Neural cell (in vitro differentiated cells): ENCODE measurements at regions not wholly inside any gene's neighbourhood (a gene's known extent, or its start where the extent isn't known, plus 50 kb on each side); places are given as distances from the start of the nearest gene placed in this dataset.

ENCODE experiments used
- H2AFZ ChIP-seq: fragments of 200-600, 300-800 bp; sonication (generic), shearing (Covaris generic); 2 replicates; pipeline ENCODE4 v1.6.0; 2014; ENCODE audit warnings: low read depth, mild to moderate bottlenecking, antibody characterized with exemption, low read length, moderate library complexity
- H3F3A ChIP-seq: fragments of 200-600 bp; shearing (Covaris generic); 2 replicates; pipeline ENCODE4 v1.6.1; 2016; ENCODE audit warnings: mild to moderate bottlenecking, moderate library complexity, mixed read lengths, antibody characterized with exemption, low read length; ENCODE audit not compliant: insufficient read depth, poor library complexity, severe bottlenecking
- H3K27ac ChIP-seq: fragments of 200-600, 300-800 bp; sonication (generic), shearing (Covaris generic); 2 replicates; pipeline ENCODE4 v1.5.1; 2014; ENCODE audit warnings: mild to moderate bottlenecking, low read length, moderate library complexity
- H3K27me3 ChIP-seq: fragments of 300-800, 200-600 bp; sonication (generic), shearing (Covaris generic); 2 replicates; pipeline ENCODE4 v1.6.0; 2014; ENCODE audit warnings: mild to moderate bottlenecking, low read depth, low read length, moderate library complexity; ENCODE audit not compliant: insufficient read depth
- H3K36me3 ChIP-seq: fragments of 300-800, 200-600 bp; sonication (generic), shearing (Covaris generic); 2 replicates; pipeline ENCODE4 v1.5.1; 2014; ENCODE audit warnings: mild to moderate bottlenecking, antibody characterized with exemption, low read length, moderate library complexity; ENCODE audit not compliant: insufficient read depth
- H3K4me2 ChIP-seq: fragments of 300-800, 200-600 bp; sonication (generic), shearing (Covaris generic); 2 replicates; pipeline ENCODE4 v1.6.0; 2014; ENCODE audit warnings: mild to moderate bottlenecking, low read length
- H3K4me3 ChIP-seq: fragments of 300-800, 200-600 bp; sonication (generic), shearing (Covaris generic); 2 replicates; pipeline ENCODE4 v1.5.1; 2014; ENCODE audit warnings: mild to moderate bottlenecking, low read length, moderate library complexity
- H3K79me2 ChIP-seq: fragments of 200-600 bp; shearing (Covaris generic); replicated peaks from 2 replicates; pipeline ENCODE4 v1.6.0; 2014; ENCODE audit warnings: mild to moderate bottlenecking, low read length, moderate library complexity; ENCODE audit not compliant: insufficient read depth
- H3K9ac ChIP-seq: fragments of 300-800, 200-600 bp; sonication (generic), shearing (Covaris generic); 2 replicates; pipeline ENCODE4 v1.6.1; 2016; ENCODE audit warnings: mild to moderate bottlenecking, low read length, mixed read lengths
- H3K9me2 ChIP-seq: fragments of 200-600 bp; shearing (Covaris generic); 2 replicates; pipeline ENCODE4 v1.6.1; 2016; ENCODE audit warnings: mild to moderate bottlenecking, low read length, mixed read lengths; ENCODE audit not compliant: insufficient read depth
- H3K9me3 ChIP-seq: fragments of 200-600, 300-800 bp; sonication (generic), shearing (Covaris generic); 2 replicates; pipeline ENCODE4 v1.6.1; 2016; ENCODE audit warnings: mild to moderate bottlenecking, mixed run types, low read length, moderate library complexity, mixed read lengths
- H4K20me1 ChIP-seq: fragments of 200-600 bp; shearing (Covaris generic); 2 replicates; pipeline ENCODE4 v1.6.1; 2016; ENCODE audit warnings: mild to moderate bottlenecking, mixed run types; ENCODE audit not compliant: insufficient read depth
- EP300 ChIP-seq: fragments of 450-650 bp; conservative IDR thresholded peaks from 2 replicates; pipeline ENCODE4 v1.6.1; 2014; ENCODE audit warnings: antibody characterized with exemption, mild to moderate bottlenecking, moderate library complexity; ENCODE audit not compliant: poor library complexity, severe bottlenecking
- EZH2 ChIP-seq: fragments of 200-600, 300-800 bp; shearing (Covaris generic), sonication (generic); IDR thresholded peaks from 2 replicates; pipeline ENCODE4 v1.6.1; 2014; ENCODE audit warnings: antibody characterized with exemption, low read length, borderline replicate concordance, mild to moderate bottlenecking; ENCODE audit not compliant: insufficient read depth, poor library complexity, severe bottlenecking
- MXI1 ChIP-seq: fragments of 450-650 bp; conservative IDR thresholded peaks from 2 replicates; pipeline ENCODE4 v1.6.1; 2014; ENCODE audit warnings: antibody characterized with exemption, mild to moderate bottlenecking; ENCODE audit not compliant: poor library complexity, severe bottlenecking
- POLR2AphosphoS5 ChIP-seq: IDR thresholded peaks from 2 replicates; pipeline ENCODE4 v1.6.1; 2012
- RAD21 ChIP-seq: fragments of 450-650 bp; conservative IDR thresholded peaks from 2 replicates; pipeline ENCODE4 v1.6.1; 2014; ENCODE audit warnings: antibody characterized with exemption, mild to moderate bottlenecking, moderate library complexity
- SMC3 ChIP-seq: fragments of 450-650 bp; conservative IDR thresholded peaks from 2 replicates; pipeline ENCODE4 v1.6.1; 2014; ENCODE audit warnings: antibody characterized with exemption, mild to moderate bottlenecking, moderate library complexity; ENCODE audit not compliant: poor library complexity
- TAF1 ChIP-seq: IDR thresholded peaks from 2 replicates; pipeline ENCODE4 v1.6.1; 2012; ENCODE audit warnings: low read depth
- TF ChIP-seq, protein P1 (sequence below): fragments of 450-650 bp; IDR thresholded peaks from 2 replicates; pipeline ENCODE4 v1.5.1; 2014; ENCODE audit warnings: antibody characterized with exemption, mild to moderate bottlenecking, moderate library complexity; ENCODE audit not compliant: poor library complexity, severe bottlenecking
- TF ChIP-seq, protein P2 (sequence below): IDR thresholded peaks from 2 replicates; pipeline ENCODE4 v1.6.1; 2012; ENCODE audit warnings: borderline replicate concordance

DNA sequence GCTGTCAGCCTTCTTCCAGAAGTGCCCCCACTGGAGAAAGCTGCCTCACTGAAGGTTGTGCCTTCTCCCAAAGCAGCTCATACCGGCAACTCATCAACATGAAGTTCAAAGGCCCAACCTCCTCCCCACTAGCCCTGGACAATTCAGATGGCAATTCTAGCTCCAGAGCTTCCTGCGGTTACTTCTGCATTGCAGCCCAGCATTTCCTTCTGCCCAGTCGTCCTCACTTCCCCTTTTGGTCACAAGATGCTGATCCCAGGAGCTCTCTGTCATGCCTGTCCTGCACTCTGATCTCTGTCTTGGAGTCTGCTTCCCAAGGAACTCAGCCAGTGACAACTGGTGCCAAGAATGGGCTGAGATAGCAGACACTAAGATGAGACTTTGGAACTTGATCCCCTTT, 178.2 kb upstream of the SOX9 start:
- Histone ChIP-seq H3K9me2 (no peaks in the 10 kb centered on the region), H3K9ac (no peak overlapping the region), H2AFZ (no peak overlapping the region), H3K4me3 (no peak overlapping the region), H3K4me2 (no peak overlapping the region), H4K20me1 (no peaks in the 10 kb centered on the region), H3K79me2 (no peaks in the 10 kb centered on the region), H3K9me3 (peaks cover 3% of the 10 kb centered on the region), H3K36me3 (no peaks in the 10 kb centered on the region), H3F3A (no peaks in the 10 kb centered on the region), H3K27me3 (no peaks in the 10 kb centered on the region), H3K27ac (no peak overlapping the region)
- TF ChIP-seq EP300 = no peak
- TF ChIP-seq MXI1 = no peak
- no peak for TF ChIP-seq RAD21
- TF ChIP-seq SMC3 = no peak
- TF ChIP-seq TAF1 = no peak
- TF ChIP-seq POLR2AphosphoS5 = no peak
- TF ChIP-seq EZH2 = no peak
- TF ChIP-seq, protein P1, sequence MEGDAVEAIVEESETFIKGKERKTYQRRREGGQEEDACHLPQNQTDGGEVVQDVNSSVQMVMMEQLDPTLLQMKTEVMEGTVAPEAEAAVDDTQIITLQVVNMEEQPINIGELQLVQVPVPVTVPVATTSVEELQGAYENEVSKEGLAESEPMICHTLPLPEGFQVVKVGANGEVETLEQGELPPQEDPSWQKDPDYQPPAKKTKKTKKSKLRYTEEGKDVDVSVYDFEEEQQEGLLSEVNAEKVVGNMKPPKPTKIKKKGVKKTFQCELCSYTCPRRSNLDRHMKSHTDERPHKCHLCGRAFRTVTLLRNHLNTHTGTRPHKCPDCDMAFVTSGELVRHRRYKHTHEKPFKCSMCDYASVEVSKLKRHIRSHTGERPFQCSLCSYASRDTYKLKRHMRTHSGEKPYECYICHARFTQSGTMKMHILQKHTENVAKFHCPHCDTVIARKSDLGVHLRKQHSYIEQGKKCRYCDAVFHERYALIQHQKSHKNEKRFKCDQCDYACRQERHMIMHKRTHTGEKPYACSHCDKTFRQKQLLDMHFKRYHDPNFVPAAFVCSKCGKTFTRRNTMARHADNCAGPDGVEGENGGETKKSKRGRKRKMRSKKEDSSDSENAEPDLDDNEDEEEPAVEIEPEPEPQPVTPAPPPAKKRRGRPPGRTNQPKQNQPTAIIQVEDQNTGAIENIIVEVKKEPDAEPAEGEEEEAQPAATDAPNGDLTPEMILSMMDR = no peak
- TF ChIP-seq, protein P2, sequence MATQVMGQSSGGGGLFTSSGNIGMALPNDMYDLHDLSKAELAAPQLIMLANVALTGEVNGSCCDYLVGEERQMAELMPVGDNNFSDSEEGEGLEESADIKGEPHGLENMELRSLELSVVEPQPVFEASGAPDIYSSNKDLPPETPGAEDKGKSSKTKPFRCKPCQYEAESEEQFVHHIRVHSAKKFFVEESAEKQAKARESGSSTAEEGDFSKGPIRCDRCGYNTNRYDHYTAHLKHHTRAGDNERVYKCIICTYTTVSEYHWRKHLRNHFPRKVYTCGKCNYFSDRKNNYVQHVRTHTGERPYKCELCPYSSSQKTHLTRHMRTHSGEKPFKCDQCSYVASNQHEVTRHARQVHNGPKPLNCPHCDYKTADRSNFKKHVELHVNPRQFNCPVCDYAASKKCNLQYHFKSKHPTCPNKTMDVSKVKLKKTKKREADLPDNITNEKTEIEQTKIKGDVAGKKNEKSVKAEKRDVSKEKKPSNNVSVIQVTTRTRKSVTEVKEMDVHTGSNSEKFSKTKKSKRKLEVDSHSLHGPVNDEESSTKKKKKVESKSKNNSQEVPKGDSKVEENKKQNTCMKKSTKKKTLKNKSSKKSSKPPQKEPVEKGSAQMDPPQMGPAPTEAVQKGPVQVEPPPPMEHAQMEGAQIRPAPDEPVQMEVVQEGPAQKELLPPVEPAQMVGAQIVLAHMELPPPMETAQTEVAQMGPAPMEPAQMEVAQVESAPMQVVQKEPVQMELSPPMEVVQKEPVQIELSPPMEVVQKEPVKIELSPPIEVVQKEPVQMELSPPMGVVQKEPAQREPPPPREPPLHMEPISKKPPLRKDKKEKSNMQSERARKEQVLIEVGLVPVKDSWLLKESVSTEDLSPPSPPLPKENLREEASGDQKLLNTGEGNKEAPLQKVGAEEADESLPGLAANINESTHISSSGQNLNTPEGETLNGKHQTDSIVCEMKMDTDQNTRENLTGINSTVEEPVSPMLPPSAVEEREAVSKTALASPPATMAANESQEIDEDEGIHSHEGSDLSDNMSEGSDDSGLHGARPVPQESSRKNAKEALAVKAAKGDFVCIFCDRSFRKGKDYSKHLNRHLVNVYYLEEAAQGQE = no peak

DNA sequence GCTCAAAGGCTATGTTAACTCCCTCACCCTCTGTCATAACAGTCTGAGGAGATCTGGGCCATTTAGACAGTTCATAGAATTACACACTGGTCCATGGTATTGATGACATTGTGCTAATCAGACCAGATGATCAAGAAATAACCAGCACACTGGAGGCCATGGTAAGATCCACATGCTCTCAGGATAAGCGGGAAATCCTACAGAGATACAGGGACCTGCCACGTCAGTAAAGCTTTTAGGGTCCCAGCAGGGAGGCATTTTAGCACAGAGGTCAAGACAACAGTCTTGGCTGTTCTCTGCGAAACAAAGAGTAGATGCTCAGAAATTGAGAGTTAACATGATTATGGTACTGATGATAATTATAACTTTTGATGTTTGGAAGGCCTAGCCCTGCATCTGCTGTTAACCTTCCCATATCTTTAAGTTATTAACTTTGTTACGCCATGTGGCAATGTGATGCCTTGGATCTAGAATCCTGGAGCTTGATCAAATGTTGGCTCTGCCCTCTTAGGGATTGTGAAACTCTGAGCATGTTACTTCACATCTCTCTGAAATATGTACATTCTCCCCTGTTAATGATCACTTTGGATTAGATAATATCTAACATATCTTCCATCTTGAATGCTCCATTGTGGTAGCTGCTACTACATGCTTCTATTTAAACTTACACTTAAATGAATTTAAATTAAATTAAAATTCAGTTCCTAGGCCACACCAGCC, 172.0 kb upstream of the SOX9 start:
- no peak overlapping the region for H2AFZ ChIP-seq
- H4K20me1 ChIP-seq = no peaks in the 10 kb centered on the region
- no peaks in the 10 kb centered on the region for H3K79me2 ChIP-seq
- no peak overlapping the region for H3K27ac ChIP-seq
- no peaks in the 10 kb centered on the region for H3F3A ChIP-seq
- H3K27me3 ChIP-seq = no peaks in the 10 kb centered on the region
- H3K9ac ChIP-seq = no peak overlapping the region
- TF ChIP-seq, protein P1 = no peak
- TF ChIP-seq POLR2AphosphoS5 = no peak
- TF ChIP-seq EP300 = no peak
- no peak for TF ChIP-seq RAD21
- no peak for TF ChIP-seq EZH2
- no peak for TF ChIP-seq TAF1
- TF ChIP-seq, protein P2 = no peak
- no peak for TF ChIP-seq MXI1
- no peak overlapping the region for H3K4me3 ChIP-seq
- no peak overlapping the region for H3K4me2 ChIP-seq
- H3K9me3 ChIP-seq = peaks cover 3% of the 10 kb centered on the region
- H3K9me2 ChIP-seq = no peaks in the 10 kb centered on the region
- no peaks in the 10 kb centered on the region for H3K36me3 ChIP-seq
